Neuronal stem cell (in vitro differentiated cells): ENCODE measurements at regions not wholly inside any gene's neighbourhood (a gene's known extent, or its start where the extent isn't known, plus 50 kb on each side); places are given as distances from the start of the nearest gene placed in this dataset.

Source experiments
- DNase-seq: peaks from one replicate; pipeline ENCODE4 v3.0.0-alpha.2; 2013; ENCODE audit warnings: low spot score
- H2AFZ ChIP-seq: one replicate; pipeline ENCODE4 v1.6.1; 2013; ENCODE audit warnings: mild to moderate bottlenecking, low read length, inconsistent platforms
- H2AK5ac ChIP-seq: 2 replicates; pipeline ENCODE4 v1.6.1; 2013; ENCODE audit warnings: low read depth, mild to moderate bottlenecking, inconsistent platforms, low read length, moderate library complexity, mixed read lengths
- H2BK120ac ChIP-seq: 2 replicates; pipeline ENCODE4 v1.6.1; 2013; ENCODE audit warnings: low read depth, mild to moderate bottlenecking, inconsistent platforms, low read length, moderate library complexity, mixed read lengths
- H2BK12ac ChIP-seq: one replicate; pipeline ENCODE4 v1.6.1; 2013; ENCODE audit warnings: low read length, inconsistent platforms
- H2BK15ac ChIP-seq: 2 replicates; pipeline ENCODE4 v1.6.1; 2013; ENCODE audit warnings: mild to moderate bottlenecking, low read length, inconsistent platforms, mixed read lengths
- H2BK5ac ChIP-seq: one replicate; pipeline ENCODE4 v1.6.1; 2013; ENCODE audit warnings: inconsistent platforms, mild to moderate bottlenecking, low read length, moderate library complexity
- H3K14ac ChIP-seq: one replicate; pipeline ENCODE4 v1.6.1; 2013; ENCODE audit warnings: low read length, inconsistent platforms
- H3K18ac ChIP-seq: 2 replicates; pipeline ENCODE4 v1.6.1; 2013; ENCODE audit warnings: low read length, inconsistent platforms
- H3K23ac ChIP-seq: 2 replicates; pipeline ENCODE4 v1.6.1; 2013; ENCODE audit warnings: low read depth, mild to moderate bottlenecking, mixed read lengths, low read length, inconsistent platforms; ENCODE audit not compliant: poor library complexity
- H3K27ac ChIP-seq: replicated peaks from 3 replicates; pipeline ENCODE4 v1.5.1; 2013; ENCODE audit warnings: low read length, inconsistent platforms
- H3K27me3 ChIP-seq, 3 experiments: 2 replicates each; pipeline ENCODE4 v1.6.1; 2013; ENCODE audit warnings: low read length in 3 of 3, mild to moderate bottlenecking in 2 of 3, inconsistent platforms in 1 of 3, low read depth in 1 of 3, mixed read lengths in 1 of 3, moderate library complexity in 1 of 3; ENCODE audit not compliant: control insufficient read depth in 3 of 3, insufficient read depth in 3 of 3
- H3K36me3 ChIP-seq, 2 donors: replicated peaks in 1 of 2; 2 replicates each; pipeline ENCODE4 v1.6.1; 2013; ENCODE audit warnings: low read length in 2 of 2; ENCODE audit not compliant: control insufficient read depth in 2 of 2, insufficient read depth in 2 of 2
- H3K4ac ChIP-seq: 2 replicates; pipeline ENCODE4 v1.6.1; 2013; ENCODE audit warnings: inconsistent platforms, mild to moderate bottlenecking, low read length, moderate library complexity
- H3K4me1 ChIP-seq, 2 donors: 1 replicate in 1 of 2; 2 replicates in 1 of 2; pipeline ENCODE4 v1.6.1; 2013; ENCODE audit warnings: low read length in 2 of 2, low read depth in 1 of 2; ENCODE audit not compliant: control insufficient read depth in 2 of 2, insufficient read depth in 1 of 2
- H3K4me2 ChIP-seq: one replicate; pipeline ENCODE4 v1.6.1; 2013; ENCODE audit warnings: mild to moderate bottlenecking, low read length, inconsistent platforms; ENCODE audit not compliant: insufficient read depth, poor library complexity, severe bottlenecking
- H3K4me3 ChIP-seq, 2 donors: 2 replicates each; pipeline ENCODE4 v1.5.1; 2013; ENCODE audit warnings: low read length in 2 of 2, mild to moderate bottlenecking in 2 of 2, inconsistent platforms in 1 of 2, moderate library complexity in 1 of 2
- H3K79me1 ChIP-seq: one replicate; pipeline ENCODE4 v1.6.1; 2013; ENCODE audit warnings: low read depth, mild to moderate bottlenecking, inconsistent platforms, low read length, moderate library complexity
- H3K9ac ChIP-seq: one replicate; pipeline ENCODE4 v1.6.1; 2013; ENCODE audit warnings: mild to moderate bottlenecking, low read depth, low read length, inconsistent platforms; ENCODE audit not compliant: poor library complexity
- H3K9me3 ChIP-seq, 2 donors: replicated peaks in 1 of 2; 2 replicates each; pipeline versions ENCODE3 to v1.6.1; 2013; ENCODE audit warnings: low read length in 2 of 2, mild to moderate bottlenecking in 2 of 2, inconsistent platforms in 1 of 2, low read depth in 1 of 2, mixed read lengths in 1 of 2, moderate library complexity in 1 of 2; ENCODE audit not compliant: control insufficient read depth in 2 of 2, insufficient read depth in 1 of 2
- H4K8ac ChIP-seq: one replicate; pipeline ENCODE4 v1.6.1; 2013; ENCODE audit warnings: low read depth, mild to moderate bottlenecking, inconsistent platforms, low read length, moderate library complexity
- H4K91ac ChIP-seq: one replicate; pipeline ENCODE4 v1.6.1; 2013; ENCODE audit warnings: low read length, low read depth, mild to moderate bottlenecking, inconsistent platforms; ENCODE audit not compliant: poor library complexity
- WGBS, 2 donors: extraction: QIAGEN DNeasy Blood & Tissue Kit; methylation state at CpG; one replicate each; pipeline ENCODE4 v1.1.7; 2013; ENCODE audit warnings: missing lambda C conversion rate in 2 of 2, mixed read lengths in 1 of 2; ENCODE audit not compliant: insufficient read length in 2 of 2, insufficient replicate concordance in 1 of 2; ENCODE audit errors: extremely low coverage in 2 of 2; 5-methylcytosine and 5-hydroxymethylcytosine counted together

GRCh38 chr3:64748244-64748904 lies 60.6 kb upstream of the ADAMTS9 start:
- H3K9ac ChIP-seq, result no peak overlapping the region
- no peak overlapping the region for H3K4me2 ChIP-seq
- peak overlapping the region; percentile 2 for H2AFZ ChIP-seq
- H3K9me3 ChIP-seq, result no peaks in the 10 kb centered on the region
- no peak overlapping the region for H3K4ac ChIP-seq
- H3K4me3 ChIP-seq, result no peak overlapping the region
- H3K36me3 ChIP-seq, result no peaks in the 10 kb centered on the region
- no peaks in the 10 kb centered on the region for H3K27me3 ChIP-seq
- no peak overlapping the region for H3K27ac ChIP-seq
- H2AK5ac ChIP-seq, result no peak overlapping the region
- no peak overlapping the region for H2BK15ac ChIP-seq
- H2BK5ac ChIP-seq, result no peak overlapping the region
- H3K4me1 ChIP-seq, result peaks cover 4 to 5% of the 10 kb centered on the region in 2 donors
- no peak overlapping the region for H4K91ac ChIP-seq
- H3K23ac ChIP-seq, result no peak overlapping the region
- no peak overlapping the region for H4K8ac ChIP-seq
- H2BK12ac ChIP-seq, result no peak overlapping the region
- no peak overlapping the region for H3K14ac ChIP-seq
- no peak overlapping the region for H3K18ac ChIP-seq
- H2BK120ac ChIP-seq, result no peak overlapping the region
- no peaks in the 10 kb centered on the region for H3K79me1 ChIP-seq
- no peak for DNase-seq
- WGBS, 2 donors, result no CpG with 5 or more reads among the region's 6 CpGs

DNA sequence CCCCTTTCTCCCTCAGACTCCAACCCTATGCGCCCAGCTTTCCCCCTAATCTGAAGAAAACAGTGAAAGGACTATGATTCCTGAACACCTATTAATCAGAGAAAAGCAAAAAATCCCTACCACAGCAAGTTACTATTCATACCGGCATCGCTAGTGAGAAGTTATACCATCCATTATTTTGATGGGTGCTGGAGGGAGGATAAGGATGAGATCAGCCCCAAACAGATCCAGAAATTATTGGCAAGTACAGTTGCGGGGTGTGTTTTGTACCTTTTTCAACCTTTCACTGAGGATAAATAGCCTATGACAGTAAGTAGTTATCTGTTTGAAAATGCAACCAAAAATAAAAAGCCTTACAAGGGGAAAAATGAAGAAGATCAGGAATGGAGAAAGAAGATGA lies 59.9 kb upstream of the ADAMTS9 start:
- H3K4me1 ChIP-seq, result peaks cover 4 to 5% of the 10 kb centered on the region in 2 donors
- no peak overlapping the region for H2BK15ac ChIP-seq
- no peak overlapping the region for H3K4me2 ChIP-seq
- H3K18ac ChIP-seq, result no peak overlapping the region
- no peaks in the 10 kb centered on the region for H3K79me1 ChIP-seq
- no peak overlapping the region for H3K27ac ChIP-seq
- no peaks in the 10 kb centered on the region for H3K36me3 ChIP-seq
- no peaks in the 10 kb centered on the region for H3K9me3 ChIP-seq
- H3K9ac ChIP-seq, result no peak overlapping the region
- no peak overlapping the region for H2BK120ac ChIP-seq
- no CpG with 5 or more reads among the region's 4 CpGs for WGBS, 2 donors
- H4K91ac ChIP-seq, result no peak overlapping the region
- no peak overlapping the region for H3K23ac ChIP-seq
- DNase-seq, result no peak
- no peak overlapping the region for H2AK5ac ChIP-seq
- H2BK5ac ChIP-seq, result no peak overlapping the region
- no peak overlapping the region for H2AFZ ChIP-seq
- H4K8ac ChIP-seq, result no peak overlapping the region
- H3K14ac ChIP-seq, result no peak overlapping the region
- H3K4ac ChIP-seq, result no peak overlapping the region
- no peaks in the 10 kb centered on the region for H3K27me3 ChIP-seq
- H3K4me3 ChIP-seq, result no peak overlapping the region
- no peak overlapping the region for H2BK12ac ChIP-seq

DNA sequence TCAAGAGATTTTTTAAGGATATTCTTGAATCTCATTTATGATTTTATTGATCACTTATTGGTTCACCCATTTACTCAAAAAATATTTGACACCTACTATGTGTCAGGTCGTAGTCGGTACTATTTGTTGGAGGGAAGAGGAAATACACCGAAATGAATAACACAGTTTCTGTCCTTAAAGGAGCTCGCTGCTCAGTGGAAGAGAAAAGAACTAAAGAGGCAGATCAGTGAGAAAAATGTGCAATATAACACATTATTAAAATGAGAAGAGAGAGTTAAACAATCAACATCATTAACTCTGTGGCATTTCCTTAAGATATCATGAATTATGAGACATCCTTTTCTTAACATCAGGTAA lies 56.1 kb upstream of the ADAMTS9 start:
- H2BK120ac ChIP-seq, result no peak overlapping the region
- no peak overlapping the region for H3K14ac ChIP-seq
- H3K27me3 ChIP-seq, result no peaks in the 10 kb centered on the region
- H2BK15ac ChIP-seq, result no peak overlapping the region
- H3K79me1 ChIP-seq, result no peaks in the 10 kb centered on the region
- no peak overlapping the region for H3K4ac ChIP-seq
- WGBS, 2 donors, result no CpG with 5 or more reads among the region's 4 CpGs
- H4K8ac ChIP-seq, result no peak overlapping the region
- no peak overlapping the region for H2BK12ac ChIP-seq
- no peak for DNase-seq
- H3K18ac ChIP-seq, result no peak overlapping the region
- H3K36me3 ChIP-seq, result no peaks in the 10 kb centered on the region
- no peak overlapping the region for H3K23ac ChIP-seq
- no peak overlapping the region for H4K91ac ChIP-seq
- peaks cover 6 to 15% of the 10 kb centered on the region in 2 donors for H3K4me1 ChIP-seq
- no peak overlapping the region for H2AFZ ChIP-seq
- H2AK5ac ChIP-seq, result no peak overlapping the region
- H3K27ac ChIP-seq, result no peak overlapping the region
- no peak overlapping the region for H3K9ac ChIP-seq
- H2BK5ac ChIP-seq, result no peak overlapping the region
- no peaks in the 10 kb centered on the region for H3K9me3 ChIP-seq
- H3K4me3 ChIP-seq, result no peak overlapping the region
- no peak overlapping the region for H3K4me2 ChIP-seq

GRCh38 chr3:64743156-64743886 lies 55.5 kb upstream of the ADAMTS9 start:
- Histone ChIP-seq H3K4me1 (peaks cover 3 to 10% of the 10 kb centered on the region in 2 donors), H2BK5ac (no peak overlapping the region), H3K18ac (no peak overlapping the region), H2BK12ac (no peak overlapping the region), H2AK5ac (no peak overlapping the region), H4K91ac (no peak overlapping the region), H3K4me2 (no peak overlapping the region), H3K4me3 (no peak overlapping the region), H3K9ac (no peak overlapping the region), H3K79me1 (no peaks in the 10 kb centered on the region), H3K36me3 (no peaks in the 10 kb centered on the region), H3K14ac (no peak overlapping the region), H3K23ac (no peak overlapping the region), H2BK120ac (no peak overlapping the region), H3K27ac (no peak overlapping the region), H4K8ac (no peak overlapping the region), H2AFZ (no peak overlapping the region), H3K27me3 (no peaks in the 10 kb centered on the region), H3K4ac (no peak overlapping the region), H2BK15ac (no peak overlapping the region), H3K9me3 (no peaks in the 10 kb centered on the region)
- WGBS, 2 donors, result no CpG with 5 or more reads among the region's 5 CpGs
- DNase-seq, result no peak
